AML-193 (cell line): ENCODE measurements at regions not wholly inside any gene's neighbourhood (a gene's known extent, or its start where the extent isn't known, plus 50 kb on each side); places are given as distances from the start of the nearest gene placed in this dataset.

Experiments
- DNase-seq, 2 experiments: peaks; one replicate each; lab custom pipeline; 2025; lab: John Stamatoyannopoulos, UW

- no peak for DNase-seq
These were observed 221.4 kb upstream of the TRIB2 start for GRCh38 chr2:12495247-12495868.

GRCh38 chr2:12498286-12498685 is 218.4 kb upstream of the TRIB2 start:
- DNase-seq: no peak

GRCh38 chr2:12498704-12499103 is 218.0 kb upstream of the TRIB2 start:
- DNase-seq: no peak

GRCh38 chr2:12500899-12501298 is 215.8 kb upstream of the TRIB2 start:
- DNase-seq: no peak

GRCh38 chr2:12501469-12502158 is 215.1 kb upstream of the TRIB2 start:
- DNase-seq: no peak

GRCh38 chr2:12502759-12503158 is 214.0 kb upstream of the TRIB2 start:
- peak in 1 of 2 experiments; percentile 16 for DNase-seq

GRCh38 chr2:12504443-12504842 is 212.3 kb upstream of the TRIB2 start:
- DNase-seq: no peak

- DNase-seq: no peak
These were observed 209.9 kb upstream of the TRIB2 start for GRCh38 chr2:12506846-12507245.

GRCh38 chr2:12507295-12507694 is 209.4 kb upstream of the TRIB2 start:
- peak; percentile 96 for DNase-seq

GRCh38 chr2:12510070-12510469 is 206.7 kb upstream of the TRIB2 start:
- DNase-seq: no peak

- DNase-seq: no peak
These were observed 203.4 kb upstream of the TRIB2 start for GRCh38 chr2:12513339-12513738.

- no peak for DNase-seq
These were observed 202.6 kb upstream of the TRIB2 start for GRCh38 chr2:12514168-12514567.

GRCh38 chr2:12514631-12515437 is 201.9 kb upstream of the TRIB2 start:
- DNase-seq: no peak

- DNase-seq: no peak
These were observed 200.9 kb upstream of the TRIB2 start for GRCh38 chr2:12515871-12516270.

GRCh38 chr2:12533337-12534005 is 183.3 kb upstream of the TRIB2 start:
- DNase-seq: no peak

GRCh38 chr2:12534646-12535263 is 182.0 kb upstream of the TRIB2 start:
- DNase-seq: no peak

GRCh38 chr2:12536976-12537375 is 179.8 kb upstream of the TRIB2 start:
- DNase-seq: no peak

GRCh38 chr2:12538138-12538694 is 178.5 kb upstream of the TRIB2 start:
- no peak for DNase-seq

- no peak for DNase-seq
These were observed 177.4 kb upstream of the TRIB2 start for GRCh38 chr2:12539336-12539735.

GRCh38 chr2:12539776-12540562 is 176.8 kb upstream of the TRIB2 start:
- no peak for DNase-seq
